Upper lobe of left lung (tissue), 4 donors: ENCODE measurements at regions not wholly inside any gene's neighbourhood (a gene's known extent, or its start where the extent isn't known, plus 50 kb on each side); places are given as distances from the start of the nearest gene placed in this dataset.

ENCODE experiments used
- EP300 ChIP-seq, 4 donors: sonication (generic); formaldehyde crosslinking; IDR thresholded peaks; one replicate each; pipeline ENCODE4 v1.5.1; 2017; ENCODE audit warnings: antibody characterized with exemption in 4 of 4, control low read depth in 2 of 4
- POLR2A ChIP-seq, 4 donors: fragments of 450-650 bp; IDR thresholded peaks; one replicate each; pipeline ENCODE4 v1.5.1; 2016 to 2017; ENCODE audit warnings: antibody characterized with exemption in 4 of 4, mild to moderate bottlenecking in 2 of 4
- POLR2AphosphoS5 ChIP-seq, 2 donors: sonication (generic); formaldehyde crosslinking; IDR thresholded peaks; one replicate each; pipeline ENCODE4 v1.5.1; 2017; ENCODE audit warnings: antibody characterized with exemption in 2 of 2
- TF ChIP-seq, protein P1 (sequence below), 6 experiments: fragments of 450-650 bp in 4 of 6; fragments of 200-600 bp in 2 of 6; sonication (generic) in 2 of 6; IDR thresholded peaks; one replicate each; pipeline ENCODE4 v1.5.1; 2016 to 2019; ENCODE audit warnings: antibody characterized with exemption in 6 of 6

DNA sequence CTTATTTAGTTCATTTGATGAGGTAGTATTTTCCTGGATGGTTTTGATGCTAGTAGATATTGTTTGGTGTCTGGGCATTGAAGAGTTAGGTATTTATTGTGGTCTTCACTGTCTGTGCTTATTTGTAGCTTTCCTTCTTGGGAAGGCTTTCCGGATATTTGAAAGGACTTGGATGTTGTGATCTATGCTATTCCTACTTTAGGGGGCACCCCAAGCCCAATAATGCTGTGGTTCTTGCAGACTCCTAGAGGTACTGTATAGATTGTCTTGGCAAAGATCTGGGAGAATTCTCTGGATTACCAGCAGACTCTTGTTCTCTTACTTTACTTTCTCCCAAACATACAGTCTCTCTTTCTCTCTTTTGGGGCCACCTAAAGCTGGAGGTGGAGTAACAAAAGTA, 315.7 kb downstream of the MAT2B start:
- TF ChIP-seq, protein P1, sequence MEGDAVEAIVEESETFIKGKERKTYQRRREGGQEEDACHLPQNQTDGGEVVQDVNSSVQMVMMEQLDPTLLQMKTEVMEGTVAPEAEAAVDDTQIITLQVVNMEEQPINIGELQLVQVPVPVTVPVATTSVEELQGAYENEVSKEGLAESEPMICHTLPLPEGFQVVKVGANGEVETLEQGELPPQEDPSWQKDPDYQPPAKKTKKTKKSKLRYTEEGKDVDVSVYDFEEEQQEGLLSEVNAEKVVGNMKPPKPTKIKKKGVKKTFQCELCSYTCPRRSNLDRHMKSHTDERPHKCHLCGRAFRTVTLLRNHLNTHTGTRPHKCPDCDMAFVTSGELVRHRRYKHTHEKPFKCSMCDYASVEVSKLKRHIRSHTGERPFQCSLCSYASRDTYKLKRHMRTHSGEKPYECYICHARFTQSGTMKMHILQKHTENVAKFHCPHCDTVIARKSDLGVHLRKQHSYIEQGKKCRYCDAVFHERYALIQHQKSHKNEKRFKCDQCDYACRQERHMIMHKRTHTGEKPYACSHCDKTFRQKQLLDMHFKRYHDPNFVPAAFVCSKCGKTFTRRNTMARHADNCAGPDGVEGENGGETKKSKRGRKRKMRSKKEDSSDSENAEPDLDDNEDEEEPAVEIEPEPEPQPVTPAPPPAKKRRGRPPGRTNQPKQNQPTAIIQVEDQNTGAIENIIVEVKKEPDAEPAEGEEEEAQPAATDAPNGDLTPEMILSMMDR (IDR thresholded peaks at IDR 0.05) = no peak
- TF ChIP-seq EP300 (IDR thresholded peaks at IDR 0.05) (no peak), POLR2A (IDR thresholded peaks at IDR 0.05) (no peak), POLR2AphosphoS5 (IDR thresholded peaks at IDR 0.05) (no peak)
